HepG2 (cell line): ENCODE measurements at regions not wholly inside any gene's neighbourhood (a gene's known extent, or its start where the extent isn't known, plus 50 kb on each side); places are given as distances from the start of the nearest gene placed in this dataset.

Experiments used
- ATF4 ChIP-seq, 2 experiments: fragments of 450-650 bp in 1 of 2; sonication (generic) in 1 of 2; formaldehyde crosslinking; IDR thresholded peaks; 2 replicates each; pipeline versions ENCODE4 v1.5.0 to v1.8.0; 2020 to 2022; ENCODE audit warnings: mild to moderate bottlenecking in 1 of 2, missing genetic modification reagents in 1 of 2
- CBFB ChIP-seq: sonication (generic); formaldehyde crosslinking; IDR thresholded peaks from 2 replicates; pipeline ENCODE4 v1.4.0; 2020; ENCODE audit warnings: missing genetic modification reagents
- CEBPB ChIP-seq: IDR thresholded peaks from 2 replicates; pipeline ENCODE4 v1.6.1; 2011; ENCODE audit warnings: low read depth, low read length, improper control_type of control experiment, borderline replicate concordance
- CTCF ChIP-seq: sonication (generic); formaldehyde crosslinking; IDR thresholded peaks from 2 replicates; pipeline ENCODE4 v1.5.0; 2020; ENCODE audit warnings: mild to moderate bottlenecking, missing genetic modification reagents, moderate library complexity
- ETV5 ChIP-seq: IDR thresholded peaks from 2 replicates; pipeline ENCODE4 v1.6.1; 2018; ENCODE audit warnings: missing biosample characterization, missing genetic modification reagents, inconsistent platforms, borderline replicate concordance
- FOXK2 ChIP-seq: fragments of 450-650 bp; IDR thresholded peaks from 2 replicates; pipeline ENCODE4 v1.6.1; 2016
- KLF6 ChIP-seq: IDR thresholded peaks from 2 replicates; pipeline ENCODE4 v1.8.0; 2016; ENCODE audit warnings: missing biosample characterization, missing genetic modification reagents
- POLR2AphosphoS5 ChIP-seq: IDR thresholded peaks from 2 replicates; pipeline ENCODE4 v1.6.1; 2012; ENCODE audit warnings: low read depth, low read length
- RAD21 ChIP-seq: fragments of 450-650 bp; formaldehyde crosslinking; IDR thresholded peaks from 2 replicates; pipeline ENCODE4 v1.5.0; 2020; ENCODE audit warnings: mild to moderate bottlenecking
- ZNF362 ChIP-seq: sonication (generic); formaldehyde crosslinking; IDR thresholded peaks from 2 replicates; pipeline ENCODE4 v1.4.0; 2020; ENCODE audit warnings: missing genetic modification reagents, mild to moderate bottlenecking, borderline replicate concordance
- ZNF644 ChIP-seq: IDR thresholded peaks from 2 replicates; pipeline ENCODE4 v1.6.1; 2016; ENCODE audit warnings: low read depth
- ZNF768 ChIP-seq: sonication (generic); formaldehyde crosslinking; IDR thresholded peaks from 2 replicates; pipeline ENCODE4 v1.4.0; 2020; ENCODE audit warnings: missing genetic modification reagents
- TF ChIP-seq, protein P1 (sequence below): sonication (generic); formaldehyde crosslinking; IDR thresholded peaks from 2 replicates; pipeline ENCODE4 v1.5.1; 2020; ENCODE audit warnings: mild to moderate bottlenecking, moderate library complexity, missing genetic modification reagents

GRCh38 chr16:86778108-86778745, 199.9 kb downstream of the FOXL1 start:
- no peak for TF ChIP-seq RAD21 (CRISPR knock-in tag)
- TF ChIP-seq ATF4 (CRISPR knock-in tag; IDR thresholded peaks at IDR 0.05), result no peak
- no peak for TF ChIP-seq CTCF
- TF ChIP-seq FOXK2, result no peak
- TF ChIP-seq, protein P1, sequence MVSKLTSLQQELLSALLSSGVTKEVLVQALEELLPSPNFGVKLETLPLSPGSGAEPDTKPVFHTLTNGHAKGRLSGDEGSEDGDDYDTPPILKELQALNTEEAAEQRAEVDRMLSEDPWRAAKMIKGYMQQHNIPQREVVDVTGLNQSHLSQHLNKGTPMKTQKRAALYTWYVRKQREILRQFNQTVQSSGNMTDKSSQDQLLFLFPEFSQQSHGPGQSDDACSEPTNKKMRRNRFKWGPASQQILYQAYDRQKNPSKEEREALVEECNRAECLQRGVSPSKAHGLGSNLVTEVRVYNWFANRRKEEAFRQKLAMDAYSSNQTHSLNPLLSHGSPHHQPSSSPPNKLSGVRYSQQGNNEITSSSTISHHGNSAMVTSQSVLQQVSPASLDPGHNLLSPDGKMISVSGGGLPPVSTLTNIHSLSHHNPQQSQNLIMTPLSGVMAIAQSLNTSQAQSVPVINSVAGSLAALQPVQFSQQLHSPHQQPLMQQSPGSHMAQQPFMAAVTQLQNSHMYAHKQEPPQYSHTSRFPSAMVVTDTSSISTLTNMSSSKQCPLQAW, result no peak
- TF ChIP-seq ZNF362 (CRISPR knock-in tag), result no peak
- TF ChIP-seq CEBPB, result no peak
- no peak for TF ChIP-seq KLF6 (CRISPR knock-in tag)
- TF ChIP-seq POLR2AphosphoS5, result no peak
- TF ChIP-seq CBFB (CRISPR knock-in tag), result no peak
- TF ChIP-seq ZNF644, result no peak
- TF ChIP-seq ZNF768 (CRISPR knock-in tag), result no peak
- TF ChIP-seq ETV5, result no peak
